ENCODE measurements at regions not wholly inside any gene's neighbourhood (a gene's known extent, or its start where the extent isn't known, plus 50 kb on each side); places are given as distances from the start of the nearest gene placed in this dataset.

DNA sequence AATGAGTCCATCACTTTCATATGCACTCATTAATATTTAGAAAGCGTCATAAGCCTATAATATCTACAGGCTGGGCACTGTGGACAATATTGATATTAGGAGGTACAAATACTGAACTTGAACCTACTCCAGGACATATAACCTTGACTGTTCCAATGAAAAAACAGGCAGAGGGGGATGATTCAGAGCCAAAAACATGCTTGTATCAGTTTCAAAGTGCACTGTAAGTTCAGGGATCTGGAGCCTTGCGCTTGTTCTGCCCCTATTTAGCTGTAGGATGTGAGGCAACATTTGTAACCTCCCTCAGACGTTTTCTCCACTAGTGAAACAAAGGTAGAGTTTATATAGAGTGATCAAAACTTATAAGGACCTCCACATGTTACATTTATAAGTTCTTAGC lies 246.1 kb upstream of the GYPC start:
- TF ChIP-seq POLR2A (IDR thresholded peaks at IDR 0.05): no peak
- TF ChIP-seq, protein P1, sequence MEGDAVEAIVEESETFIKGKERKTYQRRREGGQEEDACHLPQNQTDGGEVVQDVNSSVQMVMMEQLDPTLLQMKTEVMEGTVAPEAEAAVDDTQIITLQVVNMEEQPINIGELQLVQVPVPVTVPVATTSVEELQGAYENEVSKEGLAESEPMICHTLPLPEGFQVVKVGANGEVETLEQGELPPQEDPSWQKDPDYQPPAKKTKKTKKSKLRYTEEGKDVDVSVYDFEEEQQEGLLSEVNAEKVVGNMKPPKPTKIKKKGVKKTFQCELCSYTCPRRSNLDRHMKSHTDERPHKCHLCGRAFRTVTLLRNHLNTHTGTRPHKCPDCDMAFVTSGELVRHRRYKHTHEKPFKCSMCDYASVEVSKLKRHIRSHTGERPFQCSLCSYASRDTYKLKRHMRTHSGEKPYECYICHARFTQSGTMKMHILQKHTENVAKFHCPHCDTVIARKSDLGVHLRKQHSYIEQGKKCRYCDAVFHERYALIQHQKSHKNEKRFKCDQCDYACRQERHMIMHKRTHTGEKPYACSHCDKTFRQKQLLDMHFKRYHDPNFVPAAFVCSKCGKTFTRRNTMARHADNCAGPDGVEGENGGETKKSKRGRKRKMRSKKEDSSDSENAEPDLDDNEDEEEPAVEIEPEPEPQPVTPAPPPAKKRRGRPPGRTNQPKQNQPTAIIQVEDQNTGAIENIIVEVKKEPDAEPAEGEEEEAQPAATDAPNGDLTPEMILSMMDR (IDR thresholded peaks at IDR 0.05 in 8 of 11, conservative IDR thresholded peaks at IDR 0.05 in 3 of 11): no peak

Data from spleen (tissue), 7 donors.